A673 (cell line): ENCODE measurements at regions not wholly inside any gene's neighbourhood (a gene's known extent, or its start where the extent isn't known, plus 50 kb on each side); places are given as distances from the start of the nearest gene placed in this dataset.

ENCODE experiments used
- BruUV-seq: library from RNA; stranded (reverse); fragments of 400-500 nt; replicated peaks from 2 replicates; lab custom pipeline; 2021; lab: Mats Ljungman, UMichigan
- CTCF ChIA-PET: fragments of 300-600 bp; sonication (Branson Sonifier 250); formaldehyde crosslinking; loops from one replicate; lab custom pipeline; 2022; ENCODE audit warnings: antibody characterized with exemption; lab: Charles Lee
- POLR2A ChIA-PET: fragments of 300-600 bp; sonication (Branson Sonifier 250); formaldehyde crosslinking; loops from one replicate; lab custom pipeline; 2022; ENCODE audit warnings: antibody characterized with exemption; ENCODE audit not compliant: low non-redundant PET; lab: Charles Lee
- DNase-seq: peaks from one replicate; pipeline ENCODE4 v3.0.0-alpha.2; 2015; ENCODE audit warnings: low spot score
- H3K27ac ChIP-seq: fragments of 200-600 bp; sonication (generic); 2 replicates; pipeline ENCODE4 v1.5.1; 2016; ENCODE audit warnings: mixed run types, low read depth, mild to moderate bottlenecking, mixed read lengths, antibody characterized with exemption, low read length; ENCODE audit not compliant: poor library complexity, severe bottlenecking
- H3K27me3 ChIP-seq: fragments of 200-600 bp; sonication (generic); replicated peaks from 2 replicates; pipeline ENCODE4 v1.6.1; 2017; ENCODE audit warnings: mixed run types, low read depth, mild to moderate bottlenecking, mixed read lengths, antibody characterized with exemption, low read length; ENCODE audit not compliant: insufficient read depth, poor library complexity
- H3K36me3 ChIP-seq: fragments of 200-600 bp; sonication (generic); 2 replicates; pipeline ENCODE4 v1.6.1; 2016; ENCODE audit warnings: mixed run types, mild to moderate bottlenecking, mixed read lengths, antibody characterized with exemption, low read length; ENCODE audit not compliant: insufficient read depth, poor library complexity, severe bottlenecking
- H3K4me1 ChIP-seq: fragments of 200-600 bp; sonication (generic); 2 replicates; pipeline ENCODE4 v1.6.1; 2017; ENCODE audit warnings: mixed run types, mild to moderate bottlenecking, mixed read lengths, antibody characterized with exemption, low read length; ENCODE audit not compliant: insufficient read depth, poor library complexity, severe bottlenecking
- H3K4me3 ChIP-seq: fragments of 200-600 bp; sonication (generic); 2 replicates; pipeline ENCODE4 v1.5.1; 2016; ENCODE audit warnings: low read depth, mixed run types, mild to moderate bottlenecking, mixed read lengths, low read length; ENCODE audit not compliant: poor library complexity, severe bottlenecking
- H3K9me3 ChIP-seq: fragments of 200-600 bp; sonication (generic); 2 replicates; pipeline ENCODE4 v1.6.1; 2016; ENCODE audit warnings: mixed run types, low read depth, mild to moderate bottlenecking, mixed read lengths, antibody characterized with exemption, low read length; ENCODE audit not compliant: poor library complexity, severe bottlenecking
- EZH2 ChIP-seq: fragments of 200-600 bp; sonication (generic); IDR thresholded peaks from 2 replicates; pipeline ENCODE4 v1.6.1; 2017; ENCODE audit warnings: borderline replicate concordance, low read depth, mild to moderate bottlenecking, mixed read lengths, antibody characterized with exemption, low read length; ENCODE audit not compliant: poor library complexity, severe bottlenecking
- intact Hi-C: fragments of 100-400 bp; cut with micrococcal nuclease; formaldehyde crosslinking; loops from one replicate; pipeline ENCODE4 v1.10.0; 2022; ENCODE audit not compliant: unreplicated experiment
- TF ChIP-seq, protein P1 (sequence below): fragments of 300-800, 200-600 bp; sonication (generic); conservative IDR thresholded peaks from 2 replicates; pipeline ENCODE4 v1.5.1; 2017; ENCODE audit warnings: low read depth, mild to moderate bottlenecking, antibody characterized with exemption, low read length, moderate library complexity, mixed read lengths

DNA sequence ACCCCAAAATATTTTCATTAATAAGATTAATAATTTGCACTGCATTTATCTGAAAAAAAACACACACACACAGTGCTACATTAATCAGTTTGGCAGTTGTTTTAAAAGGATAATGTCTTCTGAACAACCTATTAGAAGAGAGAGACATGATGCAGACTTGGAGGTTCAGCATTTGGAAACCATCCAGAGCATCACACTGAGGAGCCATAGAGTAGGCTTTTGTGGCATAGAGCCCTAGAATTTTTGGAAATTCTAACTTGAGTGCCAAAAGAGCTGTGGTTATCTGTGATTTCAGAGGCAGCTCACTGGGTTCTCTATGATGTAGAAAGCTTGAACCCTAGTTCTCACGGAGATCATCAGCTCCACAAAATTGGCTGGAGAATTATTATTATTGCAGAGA lies 90.2 kb downstream of the RFC3 start:
- ChIA-PET CTCF (no interaction called here), POLR2A (no interaction called here)
- Histone ChIP-seq H3K4me1 (no peaks in the 10 kb centered on the region), H3K27me3 (no peaks in the 10 kb centered on the region), H3K4me3 (no peak overlapping the region), H3K27ac (no peak overlapping the region), H3K9me3 (no peaks in the 10 kb centered on the region), H3K36me3 (no peaks in the 10 kb centered on the region)
- no peak for DNase-seq
- TF ChIP-seq, protein P1, sequence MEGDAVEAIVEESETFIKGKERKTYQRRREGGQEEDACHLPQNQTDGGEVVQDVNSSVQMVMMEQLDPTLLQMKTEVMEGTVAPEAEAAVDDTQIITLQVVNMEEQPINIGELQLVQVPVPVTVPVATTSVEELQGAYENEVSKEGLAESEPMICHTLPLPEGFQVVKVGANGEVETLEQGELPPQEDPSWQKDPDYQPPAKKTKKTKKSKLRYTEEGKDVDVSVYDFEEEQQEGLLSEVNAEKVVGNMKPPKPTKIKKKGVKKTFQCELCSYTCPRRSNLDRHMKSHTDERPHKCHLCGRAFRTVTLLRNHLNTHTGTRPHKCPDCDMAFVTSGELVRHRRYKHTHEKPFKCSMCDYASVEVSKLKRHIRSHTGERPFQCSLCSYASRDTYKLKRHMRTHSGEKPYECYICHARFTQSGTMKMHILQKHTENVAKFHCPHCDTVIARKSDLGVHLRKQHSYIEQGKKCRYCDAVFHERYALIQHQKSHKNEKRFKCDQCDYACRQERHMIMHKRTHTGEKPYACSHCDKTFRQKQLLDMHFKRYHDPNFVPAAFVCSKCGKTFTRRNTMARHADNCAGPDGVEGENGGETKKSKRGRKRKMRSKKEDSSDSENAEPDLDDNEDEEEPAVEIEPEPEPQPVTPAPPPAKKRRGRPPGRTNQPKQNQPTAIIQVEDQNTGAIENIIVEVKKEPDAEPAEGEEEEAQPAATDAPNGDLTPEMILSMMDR = no peak
- no peak for TF ChIP-seq EZH2
- intact Hi-C loops = no loop called here
- no TSS peak for BruUV-seq

DNA sequence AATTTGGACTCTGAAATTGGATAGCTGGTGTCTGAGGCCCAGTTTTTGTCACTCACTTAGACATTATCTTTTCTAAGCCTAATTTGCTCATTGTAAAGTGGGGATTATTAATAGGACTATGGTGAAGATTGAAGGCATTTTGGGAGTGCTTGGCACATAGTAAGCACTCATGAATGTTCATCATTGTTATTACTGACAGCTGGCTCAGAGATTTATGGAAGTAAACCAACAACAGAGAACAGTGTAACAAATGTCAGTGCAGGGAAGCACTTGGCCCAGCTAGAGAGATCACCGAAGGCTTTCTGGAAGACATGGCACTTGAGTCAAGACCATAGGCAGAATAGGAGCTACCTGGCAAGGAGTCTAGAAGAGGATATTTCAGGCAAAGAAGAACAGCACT lies 92.3 kb downstream of the RFC3 start:
- no TSS peak for BruUV-seq
- TF ChIP-seq, protein P1 = no peak
- no peak for TF ChIP-seq EZH2
- H3K27ac ChIP-seq = no peak overlapping the region
- no peaks in the 10 kb centered on the region for H3K9me3 ChIP-seq
- H3K4me3 ChIP-seq = no peak overlapping the region
- no peaks in the 10 kb centered on the region for H3K36me3 ChIP-seq
- no peak for DNase-seq
- no peaks in the 10 kb centered on the region for H3K27me3 ChIP-seq
- intact Hi-C loops = no loop called here
- POLR2A ChIA-PET = no interaction called here
- CTCF ChIA-PET = no interaction called here
- no peaks in the 10 kb centered on the region for H3K4me1 ChIP-seq

DNA sequence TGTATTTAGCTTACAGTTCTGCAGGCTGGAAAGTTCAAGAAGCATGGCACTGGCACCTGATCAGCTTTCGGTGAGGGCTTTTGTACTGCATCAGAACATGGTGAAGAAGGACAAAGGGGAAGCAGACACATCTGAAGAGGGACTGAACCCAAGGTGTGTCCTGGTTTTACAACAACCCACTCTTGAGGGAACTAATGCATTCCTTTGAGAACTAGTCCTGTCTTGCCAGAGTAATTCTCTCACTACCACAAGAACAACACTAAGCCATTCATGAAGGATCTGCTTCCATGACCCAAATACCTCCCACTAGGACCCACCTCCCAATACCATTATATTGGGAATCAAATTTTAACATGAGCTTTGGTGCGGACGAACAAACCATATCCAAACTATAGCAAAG lies 93.6 kb downstream of the RFC3 start:
- no peaks in the 10 kb centered on the region for H3K4me1 ChIP-seq
- H3K36me3 ChIP-seq = no peaks in the 10 kb centered on the region
- no peak overlapping the region for H3K4me3 ChIP-seq
- CTCF ChIA-PET = no interaction called here
- POLR2A ChIA-PET = no interaction called here
- BruUV-seq = no TSS peak
- intact Hi-C loops = no loop called here
- DNase-seq = no peak
- no peak overlapping the region for H3K27ac ChIP-seq
- TF ChIP-seq, protein P1 = no peak
- no peak for TF ChIP-seq EZH2
- H3K27me3 ChIP-seq = no peaks in the 10 kb centered on the region
- H3K9me3 ChIP-seq = no peaks in the 10 kb centered on the region
